ENCODE measurements at regions not wholly inside any gene's neighbourhood (a gene's known extent, or its start where the extent isn't known, plus 50 kb on each side); places are given as distances from the start of the nearest gene placed in this dataset.

DNA sequence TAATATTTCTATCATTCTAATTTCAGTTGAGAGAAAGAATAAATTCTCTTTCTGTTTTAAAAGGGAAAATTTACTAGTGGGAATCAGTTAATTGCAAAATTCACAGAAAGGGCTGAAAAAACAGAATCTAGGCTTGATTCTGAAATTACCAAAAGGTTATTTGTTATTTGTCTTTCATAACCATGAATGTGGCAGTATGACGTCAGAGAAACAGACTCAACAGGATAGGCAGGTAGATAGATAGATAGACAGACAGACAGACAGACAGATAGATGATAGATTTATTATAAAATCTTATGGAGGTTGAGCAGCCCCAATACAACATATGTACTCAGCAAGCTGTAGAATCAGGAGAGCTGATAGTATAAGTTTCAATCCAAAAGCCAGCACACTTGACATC lies 311.0 kb downstream of the ADAM29 start:
- ChIA-PET POLR2A (no interaction called here), RAD21 (ENCODE audit: low non-redundant PET in 1 of 2, low total read pairs in 2 of 2, uncharacterized antibody in 2 of 2, unreplicated experiment in 2 of 2) (no interaction called here), CTCF (no interaction called here)
- no peaks in the 10 kb centered on the region for H3K4me1 ChIP-seq (ENCODE audit: control insufficient read depth in 1 of 2, insufficient read depth in 2 of 2, low read length in 2 of 2)
- H2AFZ ChIP-seq (ENCODE audit: low read depth, low read length, poor library complexity, severe bottlenecking) = peak overlapping the region; percentile 7
- no peak overlapping the region for H3K9ac ChIP-seq (ENCODE audit: low read length)
- no peaks in the 10 kb centered on the region for H3K79me2 ChIP-seq (ENCODE audit: insufficient read depth, low read length)
- H3K9me3 ChIP-seq (ENCODE audit: control insufficient read depth in 1 of 2, insufficient read depth in 1 of 2, low read depth in 1 of 2, low read length in 2 of 2) = no peaks in the 10 kb centered on the region
- ATAC-seq (no peak), DNase-seq (ENCODE audit: low read depth, low spot score) (no peak)
- no peaks in the 10 kb centered on the region for H3K9me2 ChIP-seq (ENCODE audit: insufficient read depth)
- no peak overlapping the region for H3K4me2 ChIP-seq (ENCODE audit: low read length)
- no peaks in the 10 kb centered on the region for H3K27me3 ChIP-seq (ENCODE audit: insufficient read depth, low read length)
- TF ChIP-seq ZNF274 (IDR thresholded peaks at IDR 0.05; ENCODE audit: low read depth, low read length) = no peak
- no peak for TF ChIP-seq SP1 (IDR thresholded peaks at IDR 0.05; ENCODE audit: low read depth)
- no peak for TF ChIP-seq POLR2AphosphoS5 (IDR thresholded peaks at IDR 0.05; ENCODE audit: low read depth, low read length)
- no peak for TF ChIP-seq EZH2 (IDR thresholded peaks at IDR 0.05)
- no peak for TF ChIP-seq ELF1 (IDR thresholded peaks at IDR 0.05; ENCODE audit: borderline replicate concordance, low read depth)
- no peak for TF ChIP-seq JUND (IDR thresholded peaks at IDR 0.05)
- TF ChIP-seq, protein P1, sequence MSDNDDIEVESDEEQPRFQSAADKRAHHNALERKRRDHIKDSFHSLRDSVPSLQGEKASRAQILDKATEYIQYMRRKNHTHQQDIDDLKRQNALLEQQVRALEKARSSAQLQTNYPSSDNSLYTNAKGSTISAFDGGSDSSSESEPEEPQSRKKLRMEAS (IDR thresholded peaks at IDR 0.05) = no peak
- TF ChIP-seq SIN3A (IDR thresholded peaks at IDR 0.05; ENCODE audit: low read depth) = no peak
- no peak for TF ChIP-seq RAD21 (IDR thresholded peaks at IDR 0.05; ENCODE audit: low read depth)
- TF ChIP-seq, protein P2, sequence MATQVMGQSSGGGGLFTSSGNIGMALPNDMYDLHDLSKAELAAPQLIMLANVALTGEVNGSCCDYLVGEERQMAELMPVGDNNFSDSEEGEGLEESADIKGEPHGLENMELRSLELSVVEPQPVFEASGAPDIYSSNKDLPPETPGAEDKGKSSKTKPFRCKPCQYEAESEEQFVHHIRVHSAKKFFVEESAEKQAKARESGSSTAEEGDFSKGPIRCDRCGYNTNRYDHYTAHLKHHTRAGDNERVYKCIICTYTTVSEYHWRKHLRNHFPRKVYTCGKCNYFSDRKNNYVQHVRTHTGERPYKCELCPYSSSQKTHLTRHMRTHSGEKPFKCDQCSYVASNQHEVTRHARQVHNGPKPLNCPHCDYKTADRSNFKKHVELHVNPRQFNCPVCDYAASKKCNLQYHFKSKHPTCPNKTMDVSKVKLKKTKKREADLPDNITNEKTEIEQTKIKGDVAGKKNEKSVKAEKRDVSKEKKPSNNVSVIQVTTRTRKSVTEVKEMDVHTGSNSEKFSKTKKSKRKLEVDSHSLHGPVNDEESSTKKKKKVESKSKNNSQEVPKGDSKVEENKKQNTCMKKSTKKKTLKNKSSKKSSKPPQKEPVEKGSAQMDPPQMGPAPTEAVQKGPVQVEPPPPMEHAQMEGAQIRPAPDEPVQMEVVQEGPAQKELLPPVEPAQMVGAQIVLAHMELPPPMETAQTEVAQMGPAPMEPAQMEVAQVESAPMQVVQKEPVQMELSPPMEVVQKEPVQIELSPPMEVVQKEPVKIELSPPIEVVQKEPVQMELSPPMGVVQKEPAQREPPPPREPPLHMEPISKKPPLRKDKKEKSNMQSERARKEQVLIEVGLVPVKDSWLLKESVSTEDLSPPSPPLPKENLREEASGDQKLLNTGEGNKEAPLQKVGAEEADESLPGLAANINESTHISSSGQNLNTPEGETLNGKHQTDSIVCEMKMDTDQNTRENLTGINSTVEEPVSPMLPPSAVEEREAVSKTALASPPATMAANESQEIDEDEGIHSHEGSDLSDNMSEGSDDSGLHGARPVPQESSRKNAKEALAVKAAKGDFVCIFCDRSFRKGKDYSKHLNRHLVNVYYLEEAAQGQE (IDR thresholded peaks at IDR 0.05; ENCODE audit: low read depth) = no peak
- no peak for TF ChIP-seq YY1 (IDR thresholded peaks at IDR 0.05; ENCODE audit: extremely low read depth, insufficient replicate concordance, low read depth, low read length)
- no peak for TF ChIP-seq CBX3 (IDR thresholded peaks at IDR 0.05; ENCODE audit: low read depth)
- TF ChIP-seq, protein P3, sequence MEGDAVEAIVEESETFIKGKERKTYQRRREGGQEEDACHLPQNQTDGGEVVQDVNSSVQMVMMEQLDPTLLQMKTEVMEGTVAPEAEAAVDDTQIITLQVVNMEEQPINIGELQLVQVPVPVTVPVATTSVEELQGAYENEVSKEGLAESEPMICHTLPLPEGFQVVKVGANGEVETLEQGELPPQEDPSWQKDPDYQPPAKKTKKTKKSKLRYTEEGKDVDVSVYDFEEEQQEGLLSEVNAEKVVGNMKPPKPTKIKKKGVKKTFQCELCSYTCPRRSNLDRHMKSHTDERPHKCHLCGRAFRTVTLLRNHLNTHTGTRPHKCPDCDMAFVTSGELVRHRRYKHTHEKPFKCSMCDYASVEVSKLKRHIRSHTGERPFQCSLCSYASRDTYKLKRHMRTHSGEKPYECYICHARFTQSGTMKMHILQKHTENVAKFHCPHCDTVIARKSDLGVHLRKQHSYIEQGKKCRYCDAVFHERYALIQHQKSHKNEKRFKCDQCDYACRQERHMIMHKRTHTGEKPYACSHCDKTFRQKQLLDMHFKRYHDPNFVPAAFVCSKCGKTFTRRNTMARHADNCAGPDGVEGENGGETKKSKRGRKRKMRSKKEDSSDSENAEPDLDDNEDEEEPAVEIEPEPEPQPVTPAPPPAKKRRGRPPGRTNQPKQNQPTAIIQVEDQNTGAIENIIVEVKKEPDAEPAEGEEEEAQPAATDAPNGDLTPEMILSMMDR (IDR thresholded peaks at IDR 0.05 in 2 of 3, conservative IDR thresholded peaks at IDR 0.05 in 1 of 3; ENCODE audit: borderline replicate concordance in 1 of 3, insufficient read depth in 1 of 3, low read depth in 2 of 3, low read length in 2 of 3) = no peak
- no peak for TF ChIP-seq FOSL1 (IDR thresholded peaks at IDR 0.05; ENCODE audit: low read depth)
- no peak for TF ChIP-seq CEBPB (IDR thresholded peaks at IDR 0.05; ENCODE audit: low read depth)
- TF ChIP-seq POLR2A (IDR thresholded peaks at IDR 0.05; ENCODE audit: borderline replicate concordance, extremely low read depth, insufficient read depth, insufficient read length) = no peak
- no peak for TF ChIP-seq TCF7L2 (IDR thresholded peaks at IDR 0.05; ENCODE audit: borderline replicate concordance, extremely low read depth, insufficient read depth, insufficient read length)
- BruUV-seq (replicated peaks) = no TSS peak
- no peak overlapping the region for H3K27ac ChIP-seq (ENCODE audit: low read depth, low read length)
- H3K36me3 ChIP-seq (ENCODE audit: control insufficient read depth in 1 of 2, insufficient read depth in 2 of 2, low read length in 2 of 2) = no peaks in the 10 kb centered on the region
- H3K4me3 ChIP-seq (replicated peaks in 1 of 2; ENCODE audit: low read depth in 1 of 2, low read length in 2 of 2) = no peak overlapping the region
- no peaks in the 10 kb centered on the region for H4K20me1 ChIP-seq (ENCODE audit: insufficient read depth)
- intact Hi-C loops (cut with micrococcal nuclease) = no loop called here
